ENCODE measurements at regions not wholly inside any gene's neighbourhood (a gene's known extent, or its start where the extent isn't known, plus 50 kb on each side); places are given as distances from the start of the nearest gene placed in this dataset.

GRCh38 chr2:120867290-120868241, 131.9 kb downstream of the GLI2 start:
- DNase-seq = no peak

GRCh38 chr2:120868366-120868765, 132.7 kb downstream of the GLI2 start:
- no peak for DNase-seq

- no peak for DNase-seq
Observed at GRCh38 chr2:120869036-120869729, 133.5 kb downstream of the GLI2 start.

DNA sequence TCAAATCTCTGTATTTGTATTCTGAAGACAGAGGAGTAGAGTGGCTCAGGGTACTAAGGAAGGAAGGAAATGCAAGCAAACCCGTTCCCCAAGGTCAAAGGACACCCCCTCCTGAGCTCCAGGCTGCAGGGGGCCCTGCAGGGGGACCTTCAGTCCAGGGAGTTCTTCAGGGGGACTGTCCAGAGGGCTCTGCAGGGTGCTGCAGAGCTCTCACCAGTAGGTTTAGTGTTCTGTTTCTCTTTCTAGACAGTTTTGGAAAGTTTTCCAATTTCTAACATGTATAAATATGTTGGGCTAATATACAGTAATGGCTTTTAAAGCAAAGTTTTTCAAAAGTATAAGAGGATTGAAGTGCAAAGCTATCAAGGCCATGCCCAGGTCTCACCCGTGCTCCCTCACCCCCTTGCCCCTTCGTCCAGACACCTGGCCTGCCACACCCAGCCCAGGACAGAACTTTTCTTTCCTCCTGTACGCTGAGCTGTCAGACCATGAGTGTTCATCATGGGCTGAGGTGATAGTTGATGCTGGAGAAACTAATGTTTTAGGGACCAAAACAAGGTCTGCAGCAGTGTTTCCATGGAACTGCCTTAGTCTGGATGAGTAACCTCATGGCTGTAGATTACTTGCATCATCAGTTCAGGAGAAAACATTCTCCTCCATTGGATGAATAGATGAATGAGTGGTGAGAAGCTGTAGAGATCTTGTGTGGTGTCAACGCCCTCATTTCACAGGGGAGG, 134.2 kb downstream of the GLI2 start:
- DNase-seq = no peak

- no peak for DNase-seq
Observed at GRCh38 chr2:120870467-120870788, 134.8 kb downstream of the GLI2 start.

- no peak for DNase-seq
Observed at GRCh38 chr2:120871016-120871635, 135.5 kb downstream of the GLI2 start.

DNA sequence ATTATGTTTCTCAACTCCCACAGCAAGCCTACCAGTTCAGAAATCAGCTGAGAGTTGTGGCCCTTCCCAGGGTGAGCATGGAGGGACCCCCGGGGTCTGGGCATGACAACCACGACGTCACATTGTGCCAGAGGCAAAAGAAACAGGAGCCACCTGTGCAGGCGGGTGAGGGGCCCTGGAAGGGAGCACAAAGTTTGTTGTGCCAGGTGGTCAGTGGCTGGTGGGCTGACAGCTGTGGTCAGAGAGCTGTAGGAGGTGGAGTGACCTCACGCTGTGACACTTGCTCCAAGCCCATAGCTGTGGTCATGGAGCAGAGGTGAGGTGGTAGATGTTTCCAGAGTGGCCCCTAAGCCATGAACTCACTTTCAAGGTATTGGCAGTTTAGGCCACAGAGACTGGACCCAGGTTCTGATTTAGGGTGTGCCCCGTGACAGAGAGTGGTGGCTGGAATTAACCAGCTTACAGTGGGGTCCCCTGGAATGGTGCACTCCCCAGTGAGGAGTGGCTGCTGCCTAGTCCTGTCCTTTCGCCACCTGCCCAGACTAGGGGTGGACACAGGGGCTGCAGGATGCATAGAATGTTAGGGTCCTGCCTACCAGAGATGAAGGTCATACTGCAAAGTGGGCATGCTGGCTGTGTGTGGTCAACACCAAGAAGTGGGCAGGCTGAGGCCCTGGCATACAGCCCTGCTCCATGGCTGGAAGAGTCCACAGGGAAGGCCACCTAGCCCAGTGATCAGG, 136.4 kb downstream of the GLI2 start:
- no peak for DNase-seq

DNA sequence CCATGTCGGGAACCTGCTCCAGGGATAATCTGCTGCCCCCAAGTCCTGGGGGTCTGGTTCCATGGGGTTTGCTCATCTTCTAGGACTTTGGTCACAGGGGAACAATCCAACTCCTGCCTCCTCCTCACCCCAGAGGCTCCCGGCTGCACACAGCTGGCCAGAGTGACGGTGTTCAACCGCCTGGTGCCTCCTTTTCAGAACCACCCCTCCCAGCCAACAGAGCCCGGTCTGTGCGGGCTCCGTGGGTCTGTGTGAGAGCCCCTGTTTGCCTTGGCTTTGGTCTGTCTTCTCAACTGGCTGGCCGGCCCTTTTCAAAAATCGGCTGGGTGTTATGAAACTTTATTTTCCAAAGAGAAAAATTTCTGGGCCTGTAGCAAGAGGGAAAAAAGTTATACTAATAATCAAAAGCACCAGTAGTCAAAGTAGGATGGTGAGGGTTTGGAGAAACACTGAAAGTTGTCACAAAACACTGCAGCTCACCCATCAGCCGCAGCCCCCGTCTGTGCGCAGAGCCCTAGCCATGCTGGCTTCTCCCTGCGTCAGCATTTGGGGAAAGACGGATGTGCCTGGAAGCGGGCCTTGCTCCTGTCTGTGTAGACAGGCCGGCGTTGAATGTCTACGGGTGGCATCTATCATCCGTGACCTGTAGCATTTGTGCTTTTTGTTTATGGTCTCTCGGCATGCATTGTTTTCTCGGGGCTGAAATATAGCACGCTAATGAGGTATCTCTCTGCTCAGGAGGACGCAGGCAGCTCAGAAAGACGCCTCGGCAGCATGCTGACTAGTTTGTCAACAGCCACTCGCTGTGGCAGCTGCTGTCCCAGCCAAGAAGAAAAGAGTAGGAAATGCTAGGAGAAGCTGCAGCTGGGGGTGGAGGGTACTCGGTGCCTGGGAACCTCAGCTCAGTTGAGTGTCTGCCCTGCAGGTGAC, 138.6 kb downstream of the GLI2 start:
- peak; percentile 24 for DNase-seq

GRCh38 chr2:120874888-120875275, 139.2 kb downstream of the GLI2 start:
- DNase-seq = no peak

GRCh38 chr2:120875431-120875830, 139.8 kb downstream of the GLI2 start:
- DNase-seq = peak; percentile 60

GRCh38 chr2:120876526-120877280, 141.0 kb downstream of the GLI2 start:
- no peak for DNase-seq

DNA sequence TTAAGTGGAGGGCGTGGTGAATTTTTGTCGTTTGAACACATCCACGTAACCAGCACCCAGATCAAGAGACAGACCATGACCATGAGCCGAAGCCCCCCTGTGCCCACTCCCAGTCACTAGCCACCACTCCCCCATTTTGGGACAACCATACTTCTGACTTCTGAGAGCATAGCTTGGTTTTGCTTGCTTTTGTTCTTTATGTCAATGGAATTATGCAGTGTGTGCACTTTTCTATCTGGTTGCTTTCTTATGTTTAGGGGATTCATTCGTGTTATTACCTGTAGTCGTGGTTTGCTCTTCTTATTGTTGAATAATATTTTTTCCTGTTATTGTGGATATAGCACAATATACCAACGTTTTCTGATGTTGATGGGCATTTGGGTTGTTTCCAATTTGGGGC, 141.7 kb downstream of the GLI2 start:
- no peak for DNase-seq

GRCh38 chr2:120878970-120879369, 143.3 kb downstream of the GLI2 start:
- no peak for DNase-seq

DNA sequence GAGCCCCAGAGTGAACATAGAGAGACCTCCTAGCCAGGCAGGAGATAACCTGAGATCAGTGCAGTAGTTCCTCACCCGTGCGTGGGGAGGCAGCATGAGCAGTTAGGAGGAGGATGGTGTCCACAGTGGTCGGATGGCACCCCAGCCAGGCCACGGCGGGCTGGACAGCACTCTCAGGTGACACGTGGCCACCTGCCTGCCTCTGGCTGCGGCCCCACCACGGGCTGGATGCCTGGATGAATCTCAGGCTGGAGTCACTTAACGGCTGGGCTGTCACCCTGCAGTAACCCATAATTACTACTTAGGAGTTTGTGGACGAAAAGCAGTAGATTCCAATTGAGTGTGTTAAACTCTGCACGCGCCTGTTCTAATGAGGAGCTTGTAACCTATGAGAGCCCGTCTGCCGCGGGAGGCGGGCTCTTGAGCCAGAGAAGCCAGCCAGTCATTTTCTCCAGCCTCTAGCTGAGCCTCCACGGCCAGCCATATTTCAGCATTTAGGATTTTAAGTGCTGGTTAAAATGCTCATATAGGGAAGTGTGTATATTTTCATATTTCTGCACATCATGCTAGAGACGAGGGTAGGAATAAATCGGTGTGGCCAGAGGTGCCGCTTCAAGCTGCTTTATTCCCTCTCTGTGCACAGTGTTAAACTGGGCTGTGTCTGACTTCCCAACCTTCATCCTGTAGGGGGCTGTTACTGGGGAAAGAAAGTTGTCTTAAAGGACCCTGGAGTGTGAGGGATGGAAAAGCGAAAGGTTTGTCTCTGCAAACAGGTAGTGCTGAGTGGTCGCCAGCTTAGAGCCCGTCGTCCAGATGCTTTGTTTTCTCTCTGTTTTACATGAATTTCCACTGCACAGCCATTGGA, 144.0 kb downstream of the GLI2 start:
- DNase-seq = no peak

GRCh38 chr2:120880381-120880780, 144.7 kb downstream of the GLI2 start:
- DNase-seq = no peak

GRCh38 chr2:120881981-120882788, 146.5 kb downstream of the GLI2 start:
- DNase-seq = no peak

GRCh38 chr2:120883607-120884440, 148.2 kb downstream of the GLI2 start:
- no peak for DNase-seq

Measured in NCI-H2171 treated with DMSO at 0.1 percent for 48 hours (cell line).